DND-41 (cell line): ENCODE measurements at regions not wholly inside any gene's neighbourhood (a gene's known extent, or its start where the extent isn't known, plus 50 kb on each side); places are given as distances from the start of the nearest gene placed in this dataset.

Experiments used
- ATAC-seq: fragments of 200-7000 bp; cut with Tn5 transposase; 3 replicates; pipeline ENCODE4 v1.9.1; 2021; ENCODE audit warnings: low read depth; ENCODE audit not compliant: insufficient read depth
- DNase-seq: peaks from one replicate; pipeline ENCODE4 v3.0.0-alpha.2; 2020
- H2AFZ ChIP-seq: 2 replicates; pipeline ENCODE4 v1.6.0; 2012; ENCODE audit warnings: low read depth, low read length
- H3K27ac ChIP-seq: 2 replicates; pipeline ENCODE4 v1.5.1; 2012; ENCODE audit warnings: low read length, inconsistent platforms
- H3K27me3 ChIP-seq: fragments of 200-600 bp; sonication (generic); 2 replicates; pipeline ENCODE4 v1.6.0; 2012; ENCODE audit warnings: low read length, mild to moderate bottlenecking, inconsistent platforms; ENCODE audit not compliant: insufficient read depth, poor library complexity
- H3K36me3 ChIP-seq: 2 replicates; pipeline ENCODE4 v1.5.1; 2012; ENCODE audit warnings: low read length, inconsistent platforms; ENCODE audit not compliant: insufficient read depth
- H3K4me1 ChIP-seq: 2 replicates; pipeline ENCODE4 v1.5.1; 2012; ENCODE audit warnings: mild to moderate bottlenecking, low read length; ENCODE audit not compliant: insufficient read depth
- H3K4me2 ChIP-seq: 2 replicates; pipeline ENCODE4 v1.6.0; 2012; ENCODE audit warnings: mild to moderate bottlenecking, moderate library complexity, low read length, inconsistent platforms; ENCODE audit not compliant: insufficient read depth
- H3K4me3 ChIP-seq, 2 experiments: fragments of 200-600 bp in 1 of 2; shearing (Covaris generic) in 1 of 2; 2 replicates each; pipeline ENCODE4 v1.5.1; 2012 to 2016; ENCODE audit warnings: inconsistent platforms in 2 of 2, low read length in 2 of 2, mild to moderate bottlenecking in 2 of 2, low read depth in 1 of 2, moderate library complexity in 1 of 2
- H3K79me2 ChIP-seq: 2 replicates; pipeline ENCODE4 v1.6.0; 2012; ENCODE audit warnings: low read length, inconsistent platforms; ENCODE audit not compliant: insufficient read depth
- H3K9ac ChIP-seq: 2 replicates; pipeline ENCODE4 v1.6.0; 2012; ENCODE audit warnings: low read depth, mild to moderate bottlenecking, inconsistent platforms, low read length, moderate library complexity
- H3K9me3 ChIP-seq: 2 replicates; pipeline ENCODE4 v1.5.1; 2012; ENCODE audit warnings: low read length, moderate library complexity, mild to moderate bottlenecking, inconsistent platforms; ENCODE audit not compliant: insufficient read depth, severe bottlenecking
- H4K20me1 ChIP-seq: 2 replicates; pipeline ENCODE4 v1.6.0; 2012; ENCODE audit warnings: low read length; ENCODE audit not compliant: insufficient read depth
- CTCF ChIP-seq: IDR thresholded peaks from 2 replicates; pipeline ENCODE4 v1.5.1; 2012; ENCODE audit warnings: borderline replicate concordance, low read length, moderate library complexity, mild to moderate bottlenecking; ENCODE audit not compliant: poor library complexity, severe bottlenecking; ENCODE audit errors: extremely low read depth
- EZH2 ChIP-seq: IDR thresholded peaks from 3 replicates; pipeline ENCODE4 v1.6.1; 2012; ENCODE audit warnings: borderline replicate concordance, low read depth, mild to moderate bottlenecking, moderate library complexity, low read length, inconsistent platforms; ENCODE audit not compliant: severe bottlenecking

- no peaks in the 10 kb centered on the region for H3K36me3 ChIP-seq
- DNase-seq = no peak
Observed at GRCh38 chr13:61358599-61358998, 57.0 kb downstream of the PCDH20 start.

GRCh38 chr13:61350341-61350740 lies 65.3 kb downstream of the PCDH20 start:
- Histone ChIP-seq H3K36me3 (no peaks in the 10 kb centered on the region), H3K4me1 (no peaks in the 10 kb centered on the region), H3K4me2 (no peak overlapping the region), H3K9ac (no peak overlapping the region), H3K79me2 (no peaks in the 10 kb centered on the region), H3K27me3 (no peaks in the 10 kb centered on the region), H3K4me3 (no peak overlapping the region), H4K20me1 (no peaks in the 10 kb centered on the region), H2AFZ (no peak overlapping the region), H3K9me3 (no peaks in the 10 kb centered on the region), H3K27ac (no peak overlapping the region)
- no peak for ATAC-seq
- TF ChIP-seq EZH2 (no peak), CTCF (no peak)
- no peak for DNase-seq

More at GRCh38 chr13:61358599-61358998, 57.0 kb downstream of the PCDH20 start:
- no peaks in the 10 kb centered on the region for H3K79me2 ChIP-seq
- H3K27ac ChIP-seq = no peak overlapping the region
- H3K4me1 ChIP-seq = no peaks in the 10 kb centered on the region
- H3K9ac ChIP-seq = no peak overlapping the region
- no peak for ATAC-seq
- no peak overlapping the region for H2AFZ ChIP-seq
- TF ChIP-seq CTCF = no peak
- no peak for TF ChIP-seq EZH2
- no peaks in the 10 kb centered on the region for H4K20me1 ChIP-seq
- no peak overlapping the region for H3K4me2 ChIP-seq
- H3K4me3 ChIP-seq = no peak overlapping the region
- H3K27me3 ChIP-seq = no peaks in the 10 kb centered on the region
- no peaks in the 10 kb centered on the region for H3K9me3 ChIP-seq

- H2AFZ ChIP-seq = no peak overlapping the region
- H3K27ac ChIP-seq = no peak overlapping the region
- ATAC-seq = no peak
- H3K36me3 ChIP-seq = no peaks in the 10 kb centered on the region
- no peak overlapping the region for H3K4me2 ChIP-seq
- H3K27me3 ChIP-seq = no peaks in the 10 kb centered on the region
- no peak for DNase-seq
- no peaks in the 10 kb centered on the region for H3K9me3 ChIP-seq
- TF ChIP-seq CTCF = no peak
- TF ChIP-seq EZH2 = no peak
- no peaks in the 10 kb centered on the region for H4K20me1 ChIP-seq
- no peak overlapping the region for H3K9ac ChIP-seq
- H3K4me3 ChIP-seq = no peak overlapping the region
- H3K4me1 ChIP-seq = no peaks in the 10 kb centered on the region
- no peaks in the 10 kb centered on the region for H3K79me2 ChIP-seq
Observed at GRCh38 chr13:61339054-61339621, 76.5 kb downstream of the PCDH20 start.
